CD4-positive, alpha-beta T cell treated with Interleukin-4 for 4 hours (primary cell): ENCODE measurements at regions not wholly inside any gene's neighbourhood (a gene's known extent, or its start where the extent isn't known, plus 50 kb on each side); places are given as distances from the start of the nearest gene placed in this dataset.

Experiments used
- DNase-seq: peaks from one replicate; pipeline ENCODE4 v3.0.0-alpha.2; 2020

DNA sequence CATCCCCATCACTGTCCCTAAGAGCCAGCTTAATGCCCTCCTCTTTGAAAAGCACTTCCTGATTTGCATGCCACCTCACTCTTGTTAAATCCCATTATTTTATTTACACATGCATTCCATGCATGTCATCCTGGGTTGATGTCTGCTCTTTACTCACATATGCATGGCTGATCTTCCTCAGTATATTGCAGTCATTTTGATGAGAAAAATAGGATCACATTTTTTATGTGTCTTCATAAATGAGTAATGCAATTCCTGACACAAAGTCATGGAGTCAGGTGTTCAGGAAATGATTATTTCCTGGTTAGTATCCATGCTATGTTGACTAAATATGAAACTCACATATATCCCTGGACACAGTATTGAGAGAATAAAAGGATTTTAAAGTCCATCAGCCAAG is 204.7 kb downstream of the SLIT2 start:
- no peak for DNase-seq

GRCh38 chr4:20462426-20463175 is 210.9 kb downstream of the SLIT2 start:
- no peak for DNase-seq

DNA sequence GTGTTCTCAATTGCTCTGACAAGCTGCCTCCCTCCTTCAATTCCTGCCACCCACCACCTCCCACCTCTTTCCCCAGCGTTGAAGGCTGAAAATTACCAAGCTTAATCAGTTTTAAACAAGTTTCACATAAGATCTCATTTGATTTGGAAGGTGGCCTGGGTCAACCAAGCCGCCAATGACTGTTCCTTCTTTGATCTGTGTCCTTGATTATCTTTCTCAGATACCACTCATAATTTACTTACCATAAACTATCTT is 211.4 kb downstream of the SLIT2 start:
- no peak for DNase-seq

- no peak for DNase-seq
These were observed 212.7 kb downstream of the SLIT2 start for GRCh38 chr4:20464381-20464780.

- no peak for DNase-seq
These were observed 222.4 kb downstream of the SLIT2 start for GRCh38 chr4:20474119-20474518.

- DNase-seq: no peak
These were observed 221.8 kb upstream of the PACRGL start for GRCh38 chr4:20478412-20478811.

DNA sequence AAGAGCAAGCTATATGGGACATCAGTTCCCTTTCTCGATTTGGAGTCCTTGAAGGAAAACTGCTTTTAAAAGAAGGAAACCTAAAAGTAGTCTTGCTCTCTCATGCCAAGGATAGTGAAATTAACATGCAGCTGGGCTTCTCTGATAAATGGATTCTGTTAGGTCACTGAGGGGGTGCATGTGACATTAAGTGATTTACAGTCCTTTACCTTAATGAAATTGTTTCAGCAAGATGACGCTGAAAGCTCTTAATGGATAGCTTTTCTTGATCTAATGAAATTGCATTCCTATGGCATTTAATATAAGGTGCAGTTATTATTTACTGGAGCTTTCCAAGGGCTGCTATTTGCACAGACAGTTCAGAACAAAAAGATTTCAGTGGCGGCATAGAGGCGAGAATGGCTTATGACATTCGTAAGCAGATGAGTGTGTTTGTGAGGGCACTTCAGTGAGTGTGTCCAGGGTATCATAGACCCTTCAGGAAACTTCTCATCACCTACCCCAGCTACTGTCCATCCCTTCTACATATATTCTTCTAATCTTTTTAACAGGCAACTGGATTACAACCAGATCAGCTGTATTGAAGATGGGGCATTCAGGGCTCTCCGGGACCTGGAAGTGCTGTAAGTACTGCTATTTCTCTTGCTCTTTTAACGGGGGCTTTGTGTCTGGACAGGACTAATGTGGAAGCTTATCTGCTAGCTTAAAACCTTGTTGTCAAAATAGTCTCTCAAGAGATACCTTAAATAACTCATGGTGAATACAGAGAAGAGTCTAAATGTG is 219.9 kb upstream of the PACRGL start:
- no peak for DNase-seq

DNA sequence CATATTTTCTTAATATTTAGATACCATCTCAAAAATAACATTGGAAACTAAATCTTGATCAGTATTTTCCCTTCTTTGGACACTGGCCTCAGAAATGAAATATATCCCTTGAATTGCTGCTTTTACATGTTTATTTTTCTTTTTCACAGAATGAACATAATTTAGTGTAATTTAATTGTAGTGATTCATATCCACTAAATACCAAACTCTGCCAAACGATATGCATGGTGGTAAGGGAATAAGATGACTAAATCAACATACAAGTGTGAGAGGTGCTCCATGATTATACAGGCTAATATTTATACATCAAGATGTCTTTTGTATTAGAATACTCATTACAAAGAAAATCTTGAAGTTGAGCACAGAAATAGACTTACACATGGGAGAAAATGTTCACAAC is 216.8 kb upstream of the PACRGL start:
- DNase-seq: no peak

DNA sequence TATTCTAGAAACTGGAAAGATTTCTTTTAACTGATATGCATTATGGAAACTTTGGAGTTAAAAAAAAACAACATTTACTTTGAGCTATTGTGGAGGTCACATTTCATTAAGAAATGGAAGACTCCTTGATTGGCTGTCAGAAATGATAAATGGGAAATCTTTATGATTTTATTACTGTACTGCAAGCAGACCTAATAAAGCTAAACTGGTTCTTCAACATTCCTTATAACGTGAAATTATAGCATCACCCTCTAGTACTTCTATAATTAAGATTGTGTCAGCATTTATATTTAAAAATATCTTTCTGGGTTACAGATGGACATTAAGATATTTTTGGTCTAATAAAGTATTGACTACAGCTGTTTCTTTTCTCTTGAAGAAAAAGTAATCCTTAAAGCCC is 213.8 kb upstream of the PACRGL start:
- no peak for DNase-seq

- no peak for DNase-seq
These were observed 212.8 kb upstream of the PACRGL start for GRCh38 chr4:20487446-20487845.

DNA sequence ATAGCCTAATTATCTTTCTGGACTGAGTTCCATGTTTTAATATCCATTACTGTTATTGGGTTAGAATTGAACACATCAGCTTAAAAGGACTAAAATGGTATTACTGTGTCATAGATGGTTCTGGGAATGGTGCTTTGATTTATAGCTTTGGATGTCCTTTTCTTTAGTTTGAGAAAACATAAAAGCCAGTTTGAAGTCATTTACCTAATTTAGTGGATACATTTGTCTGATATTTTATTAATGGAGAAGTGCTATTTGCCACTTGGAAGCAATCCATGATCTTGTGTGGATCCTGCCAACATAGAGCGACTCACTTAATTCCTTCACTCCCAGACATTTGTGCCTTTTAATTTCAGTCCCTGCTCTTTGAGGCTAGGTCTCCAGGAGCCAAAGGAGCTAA is 212.4 kb upstream of the PACRGL start:
- no peak for DNase-seq

GRCh38 chr4:20490734-20491133 is 209.5 kb upstream of the PACRGL start:
- no peak for DNase-seq

GRCh38 chr4:20493761-20494353 is 206.4 kb upstream of the PACRGL start:
- no peak for DNase-seq

DNA sequence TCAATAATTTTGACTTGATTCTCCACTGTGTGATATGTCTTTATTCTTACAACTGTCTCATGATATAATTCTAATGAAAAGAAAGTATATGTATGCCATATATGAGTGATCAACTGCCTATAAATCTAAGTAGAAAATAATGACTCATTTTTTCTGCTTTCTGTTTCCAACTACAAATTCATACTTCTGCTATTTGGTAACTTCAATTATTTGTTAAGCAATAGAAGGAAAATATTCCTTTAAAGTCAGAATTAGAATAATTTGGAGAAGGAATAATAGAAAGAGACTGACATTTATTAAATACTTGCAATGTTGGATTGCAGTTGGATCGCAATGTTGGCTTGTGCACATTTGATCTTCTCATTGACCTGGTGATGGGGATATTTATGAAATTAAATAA is 204.2 kb upstream of the PACRGL start:
- no peak for DNase-seq

GRCh38 chr4:20504146-20504545 is 196.1 kb upstream of the PACRGL start:
- DNase-seq: no peak

DNA sequence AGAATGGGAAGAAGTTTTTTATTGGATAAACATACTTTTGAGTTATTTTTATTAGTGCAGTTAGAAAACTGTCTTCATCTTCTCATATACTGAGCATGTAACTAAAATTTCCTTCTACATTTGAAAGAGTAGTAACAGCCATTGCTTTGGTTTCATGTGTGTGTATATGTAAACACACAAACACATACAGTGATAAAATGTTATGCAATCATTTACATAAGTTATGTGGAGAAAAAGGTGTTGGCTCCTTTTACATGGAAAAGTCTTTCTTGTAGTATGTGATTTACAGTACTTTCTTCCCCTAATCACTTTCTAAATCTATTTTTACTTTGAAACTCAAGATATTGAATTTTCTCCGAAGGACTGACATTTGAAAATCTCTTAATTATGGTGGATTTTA is 194.3 kb upstream of the PACRGL start:
- DNase-seq: no peak

- DNase-seq: no peak
These were observed 193.4 kb upstream of the PACRGL start for GRCh38 chr4:20506827-20507226.

GRCh38 chr4:20509315-20509714 is 190.9 kb upstream of the PACRGL start:
- no peak for DNase-seq

- DNase-seq: no peak
These were observed 188.0 kb upstream of the PACRGL start for GRCh38 chr4:20512033-20512792.

DNA sequence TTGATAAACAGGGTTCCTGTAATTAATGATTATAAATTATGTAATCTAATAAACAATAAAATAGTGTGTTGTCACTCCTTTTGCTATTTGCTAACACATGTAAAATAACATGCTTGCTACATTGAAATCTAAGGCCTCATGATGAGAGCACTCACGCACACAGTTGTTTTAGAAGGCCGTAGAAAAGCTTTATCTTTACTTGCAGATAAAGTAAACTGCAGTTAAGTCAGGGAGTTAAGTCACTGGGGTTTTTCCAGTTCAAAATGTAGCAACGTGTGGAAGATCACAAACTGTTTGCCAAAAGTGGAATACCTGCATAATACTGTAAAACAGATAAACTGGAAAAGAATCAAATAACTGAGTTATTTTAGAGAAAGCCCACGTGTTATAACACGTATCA is 187.3 kb upstream of the PACRGL start:
- no peak for DNase-seq

DNA sequence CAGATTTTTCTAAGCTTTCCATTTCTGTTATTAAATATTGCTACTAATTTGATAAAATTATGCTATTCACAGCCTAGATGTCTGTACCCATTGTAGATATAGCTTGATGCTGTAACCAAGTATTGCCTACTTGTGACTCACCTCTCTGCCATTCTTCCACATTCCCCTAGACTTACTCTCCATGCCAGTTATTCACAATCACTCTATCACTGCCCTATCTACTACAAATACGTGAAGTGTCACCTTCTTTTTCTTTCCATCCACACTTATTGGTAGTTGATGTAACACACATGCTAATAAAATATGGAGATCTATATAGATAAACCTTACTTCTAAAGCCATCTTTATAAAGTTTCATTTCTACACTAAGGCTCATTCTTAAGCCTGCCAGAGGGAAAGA is 179.4 kb upstream of the PACRGL start:
- no peak for DNase-seq

DNA sequence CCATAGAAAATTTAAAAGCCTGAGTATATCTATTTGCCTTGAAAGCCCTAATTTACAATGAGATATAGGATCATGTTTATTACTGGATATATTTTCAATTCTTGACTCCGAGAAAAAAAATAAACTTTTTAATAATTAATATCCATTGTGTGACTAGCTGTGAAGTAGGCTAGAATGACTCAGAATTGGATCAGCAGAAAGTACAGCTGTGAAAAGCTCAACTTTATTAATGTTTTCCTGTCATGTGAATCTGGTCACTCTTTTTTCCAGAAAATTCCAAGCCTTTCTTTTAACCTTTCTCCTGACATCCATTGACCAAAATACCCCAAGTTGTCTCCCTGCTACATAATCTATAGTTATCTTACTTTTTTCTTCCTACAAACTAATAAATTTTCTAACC is 171.8 kb upstream of the PACRGL start:
- no peak for DNase-seq

- DNase-seq: no peak
These were observed 170.6 kb upstream of the PACRGL start for GRCh38 chr4:20529691-20530090.
